ENCODE measurements at regions not wholly inside any gene's neighbourhood (a gene's known extent, or its start where the extent isn't known, plus 50 kb on each side); places are given as distances from the start of the nearest gene placed in this dataset.
"Not testable (repeated sequence)": the region's sequence is repeated elsewhere in the genome, so short reads cannot be mapped to it uniquely, and the experiment has no call there.

DNA sequence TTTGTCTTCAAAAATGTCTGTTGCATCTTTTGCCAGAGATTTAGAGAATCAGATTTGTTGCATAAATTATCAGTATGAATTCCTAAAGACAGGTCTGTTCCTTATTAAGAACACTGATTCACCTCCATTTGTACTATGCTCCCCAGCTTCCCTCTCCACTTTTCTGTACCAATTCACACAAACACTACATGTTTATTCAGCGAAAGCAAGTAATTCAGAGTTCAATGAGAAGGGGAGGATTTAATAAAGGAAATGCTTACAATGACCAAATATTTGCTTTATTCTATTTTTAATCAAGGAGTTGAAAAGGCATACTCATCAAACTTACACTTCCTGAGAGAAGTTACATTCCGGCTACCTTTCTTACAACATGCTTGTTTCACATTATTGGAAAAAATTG is 135.5 kb downstream of the NBPF8 start:
- not testable (repeated sequence) for TF ChIP-seq BHLHE40 (IDR thresholded peaks at IDR 0.05; ENCODE audit: low read length); POLR2A (conservative IDR thresholded peaks at IDR 0.05); ZBTB1 (CRISPR knock-in tag; IDR thresholded peaks at IDR 0.05; ENCODE audit: borderline replicate concordance, low read depth); ZNF121 (CRISPR knock-in tag; conservative IDR thresholded peaks at IDR 0.05); HCFC1 (IDR thresholded peaks at IDR 0.05; ENCODE audit: low read depth, low read length); CREM (IDR thresholded peaks at IDR 0.05; ENCODE audit: low read depth); GABPA (tag; conservative IDR thresholded peaks at IDR 0.05; ENCODE audit: low read depth)

All from K562 (cell line).